HL-60 (cell line): ENCODE measurements at regions not wholly inside any gene's neighbourhood (a gene's known extent, or its start where the extent isn't known, plus 50 kb on each side); places are given as distances from the start of the nearest gene placed in this dataset.

Source experiments
- CTCF ChIP-seq: IDR thresholded peaks from one replicate; pipeline ENCODE4 v1.5.1; 2011; ENCODE audit warnings: low read length, control low read depth, inconsistent platforms; ENCODE audit not compliant: insufficient read depth
- GABPA ChIP-seq: IDR thresholded peaks from 2 replicates; pipeline ENCODE4 v1.6.1; 2012; ENCODE audit warnings: low read depth

DNA sequence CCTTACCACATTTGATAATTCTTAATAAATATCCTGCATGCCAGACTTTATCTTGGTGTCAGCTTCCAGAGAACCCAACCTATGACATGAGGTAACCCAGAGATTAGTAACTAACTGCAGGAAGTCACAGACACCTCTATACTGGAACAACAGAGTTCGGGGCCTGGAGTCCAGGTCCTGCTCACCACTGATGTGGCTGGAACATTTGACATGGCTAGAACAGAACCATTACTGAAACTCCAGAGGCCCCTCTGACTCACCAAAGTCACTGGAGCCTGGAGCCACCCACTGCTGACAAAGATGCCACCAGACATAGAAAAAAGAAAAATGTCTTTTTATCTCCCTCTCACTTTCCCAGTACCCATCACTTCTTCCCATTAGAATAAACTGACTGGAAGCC lies 403.7 kb downstream of the MID1IP1 start:
- TF ChIP-seq GABPA (no peak), CTCF (no peak)
